Coronary artery (tissue), 2 donors: ENCODE measurements at regions not wholly inside any gene's neighbourhood (a gene's known extent, or its start where the extent isn't known, plus 50 kb on each side); places are given as distances from the start of the nearest gene placed in this dataset.

Experiments used
- DNase-seq: peaks from one replicate; pipeline ENCODE4 v3.0.0-alpha.2; 2017; ENCODE audit warnings: low spot score
- H3K27ac ChIP-seq, 2 donors: fragments of 200-600 bp; sonication (generic); one replicate each; pipeline ENCODE4 v1.5.1; 2016 to 2019
- H3K4me3 ChIP-seq: fragments of 200-600 bp; sonication (generic); 2 replicates; pipeline ENCODE4 v1.5.1; 2016; ENCODE audit warnings: mild to moderate bottlenecking, moderate library complexity
- TF ChIP-seq, protein P1 (sequence below): fragments of 200-600 bp; sonication (generic); IDR thresholded peaks from one replicate; pipeline ENCODE4 v1.5.1; 2019; ENCODE audit warnings: antibody characterized with exemption

DNA sequence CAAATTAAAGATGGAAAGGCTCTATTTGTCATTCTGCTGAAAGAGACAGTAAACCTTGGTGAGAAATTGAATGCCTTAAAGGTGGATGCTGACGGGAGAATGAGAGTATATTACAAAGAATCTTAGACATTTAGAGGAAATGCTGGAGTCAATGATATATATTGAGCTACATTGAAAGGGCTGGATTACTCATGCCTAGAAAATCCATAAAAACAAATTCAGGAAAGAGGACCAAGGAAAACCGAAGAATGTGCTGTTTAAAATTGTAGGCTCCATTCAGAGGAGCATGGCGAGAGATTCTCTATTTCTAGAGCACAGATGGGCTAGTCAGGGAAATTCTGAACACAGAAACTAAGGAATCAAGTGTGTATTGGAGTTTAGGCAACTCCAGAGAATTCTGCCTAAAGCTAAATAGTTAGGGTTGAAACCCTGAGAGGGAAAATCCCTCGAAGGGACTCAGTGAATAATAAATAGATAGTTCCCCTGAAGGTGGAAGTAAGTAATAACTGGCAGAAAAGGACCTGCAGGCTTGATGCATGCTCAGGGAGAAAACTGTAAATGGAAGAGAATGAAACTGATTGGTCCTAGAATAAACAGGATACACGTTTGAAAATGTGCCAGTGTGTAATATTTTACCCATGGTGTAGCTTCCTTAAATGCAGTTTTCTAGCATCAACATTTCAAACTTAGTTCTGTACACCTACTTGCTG is 1532.4 kb upstream of the TENM3 start:
- no peak for DNase-seq
- H3K4me3 ChIP-seq = no peak overlapping the region
- TF ChIP-seq, protein P1, sequence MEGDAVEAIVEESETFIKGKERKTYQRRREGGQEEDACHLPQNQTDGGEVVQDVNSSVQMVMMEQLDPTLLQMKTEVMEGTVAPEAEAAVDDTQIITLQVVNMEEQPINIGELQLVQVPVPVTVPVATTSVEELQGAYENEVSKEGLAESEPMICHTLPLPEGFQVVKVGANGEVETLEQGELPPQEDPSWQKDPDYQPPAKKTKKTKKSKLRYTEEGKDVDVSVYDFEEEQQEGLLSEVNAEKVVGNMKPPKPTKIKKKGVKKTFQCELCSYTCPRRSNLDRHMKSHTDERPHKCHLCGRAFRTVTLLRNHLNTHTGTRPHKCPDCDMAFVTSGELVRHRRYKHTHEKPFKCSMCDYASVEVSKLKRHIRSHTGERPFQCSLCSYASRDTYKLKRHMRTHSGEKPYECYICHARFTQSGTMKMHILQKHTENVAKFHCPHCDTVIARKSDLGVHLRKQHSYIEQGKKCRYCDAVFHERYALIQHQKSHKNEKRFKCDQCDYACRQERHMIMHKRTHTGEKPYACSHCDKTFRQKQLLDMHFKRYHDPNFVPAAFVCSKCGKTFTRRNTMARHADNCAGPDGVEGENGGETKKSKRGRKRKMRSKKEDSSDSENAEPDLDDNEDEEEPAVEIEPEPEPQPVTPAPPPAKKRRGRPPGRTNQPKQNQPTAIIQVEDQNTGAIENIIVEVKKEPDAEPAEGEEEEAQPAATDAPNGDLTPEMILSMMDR = no peak
- H3K27ac ChIP-seq = no peak overlapping the region

DNA sequence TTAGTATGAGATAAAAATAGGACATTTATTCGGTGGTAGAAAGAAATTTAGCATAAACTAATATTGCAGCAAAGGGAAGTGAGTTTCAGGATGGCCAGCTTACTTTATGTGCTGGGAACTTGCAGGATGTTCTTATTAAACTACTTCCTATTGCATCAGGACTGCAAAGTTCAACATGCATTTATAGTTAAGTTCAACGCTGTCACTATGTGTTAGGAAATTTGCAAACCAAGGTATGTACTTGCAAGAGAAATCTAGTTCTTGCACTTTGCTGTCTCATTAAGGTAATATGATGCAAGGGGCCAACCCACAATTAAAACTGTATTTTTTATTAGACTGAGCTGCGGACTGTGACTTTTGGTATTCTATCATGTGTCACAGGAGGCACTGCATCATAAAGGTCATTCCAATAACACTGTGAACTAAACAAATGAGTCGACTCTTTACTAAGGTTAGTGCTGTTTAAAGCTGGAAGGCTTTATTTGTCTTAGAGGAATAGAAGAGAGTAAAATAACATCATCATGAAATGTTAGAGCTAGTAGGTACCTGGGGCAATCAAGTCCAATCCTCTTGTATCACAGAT is 1525.7 kb upstream of the TENM3 start:
- Histone ChIP-seq H3K27ac (no peak overlapping the region), H3K4me3 (no peak overlapping the region)
- TF ChIP-seq, protein P1 = no peak
- no peak for DNase-seq

DNA sequence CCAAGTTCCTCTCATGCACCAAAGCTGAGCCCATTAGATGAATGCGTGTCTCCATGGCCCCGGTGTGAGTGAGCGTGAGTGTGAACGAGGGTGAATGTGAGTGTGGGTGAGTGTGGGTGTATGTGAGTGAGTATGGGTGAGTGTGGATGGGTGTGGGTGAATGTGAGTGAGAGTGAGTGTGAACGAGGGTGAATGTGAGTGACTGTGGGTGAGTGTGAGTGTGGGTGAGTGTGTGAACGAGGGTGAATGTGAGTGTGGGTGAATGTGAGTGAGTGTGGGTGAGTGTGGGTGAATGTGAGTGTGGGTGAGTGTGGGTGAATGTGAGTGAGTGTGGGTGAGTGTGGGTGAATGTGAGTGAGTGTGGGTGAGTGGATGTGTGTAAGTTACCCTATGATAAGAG is 1521.8 kb upstream of the TENM3 start:
- DNase-seq = no peak
- H3K4me3 ChIP-seq = no peak overlapping the region
- no peak overlapping the region for H3K27ac ChIP-seq
- TF ChIP-seq, protein P1 = no peak

DNA sequence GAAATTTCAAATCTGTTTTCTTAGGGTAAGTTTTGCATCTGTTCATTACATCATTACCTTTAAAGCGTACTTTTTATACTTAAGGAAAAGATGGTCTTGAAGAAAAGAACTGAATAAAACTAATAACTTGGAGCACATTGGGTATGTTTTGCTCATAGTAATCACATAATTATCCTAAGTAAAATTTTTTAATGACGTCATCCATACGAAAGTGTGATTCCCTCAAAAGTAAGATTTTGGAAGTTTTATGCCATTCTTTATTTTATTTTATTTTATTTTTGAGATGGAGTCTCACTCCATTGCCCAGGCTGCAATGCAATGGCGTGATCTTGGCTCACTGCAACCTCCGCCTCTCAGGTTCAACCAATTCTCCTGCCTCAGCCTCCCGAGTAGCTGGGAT is 1516.6 kb upstream of the TENM3 start:
- TF ChIP-seq, protein P1 = no peak
- DNase-seq = no peak
- Histone ChIP-seq H3K4me3 (no peak overlapping the region), H3K27ac (no peak overlapping the region)

DNA sequence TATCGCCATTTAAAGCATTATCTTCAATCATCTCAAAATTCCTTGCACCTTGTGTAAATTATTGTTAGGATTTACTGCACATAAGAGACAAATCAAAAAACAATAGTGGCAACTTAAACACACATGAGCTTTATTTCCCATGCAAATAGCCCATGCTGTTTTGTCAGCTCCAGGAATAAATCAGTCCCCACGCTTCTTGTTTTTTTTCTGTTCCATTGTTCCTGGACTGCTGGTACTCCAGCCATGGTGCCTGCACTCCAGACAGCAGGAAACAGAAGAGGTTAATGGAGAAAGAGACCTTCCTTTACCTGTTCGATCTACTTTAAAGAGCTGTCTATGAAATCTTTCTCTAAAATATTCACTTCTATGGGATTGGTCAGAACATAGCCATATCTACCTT is 1515.7 kb upstream of the TENM3 start:
- Histone ChIP-seq H3K27ac (no peak overlapping the region), H3K4me3 (no peak overlapping the region)
- TF ChIP-seq, protein P1 = no peak
- no peak for DNase-seq

DNA sequence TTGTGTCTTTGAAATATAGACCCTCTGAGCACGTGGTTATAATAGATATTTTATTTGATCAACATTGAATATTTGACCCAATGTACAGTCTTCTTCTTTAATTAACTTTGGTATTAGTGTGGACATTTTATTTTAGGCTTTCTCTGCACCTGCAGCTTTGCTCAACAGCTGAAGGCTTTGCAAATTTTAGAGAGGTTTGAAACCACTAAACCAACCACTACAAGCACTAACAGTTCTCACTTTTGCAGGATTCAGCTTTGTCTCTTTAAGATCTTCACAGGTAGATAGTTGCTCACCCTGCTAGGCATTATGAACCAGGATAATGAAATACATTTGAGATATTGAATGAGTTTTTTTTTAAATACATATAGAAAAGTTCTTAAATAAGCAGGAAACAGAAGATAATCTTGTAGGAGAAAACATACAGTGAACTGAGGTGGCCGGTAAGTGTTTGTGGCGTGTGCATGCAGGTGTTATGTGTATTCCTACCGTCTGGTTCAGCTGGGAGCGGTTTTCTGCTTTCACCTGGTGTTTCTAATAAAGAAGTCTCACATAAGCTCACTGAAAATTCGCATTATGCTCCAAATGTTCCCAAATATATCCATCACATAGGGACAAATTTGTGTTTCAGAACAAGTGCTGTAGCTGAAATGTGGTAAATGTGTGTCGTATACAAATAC is 1508.3 kb upstream of the TENM3 start:
- TF ChIP-seq, protein P1 = no peak
- DNase-seq = no peak
- Histone ChIP-seq H3K27ac (no peak overlapping the region), H3K4me3 (no peak overlapping the region)
